ENCODE measurements at regions not wholly inside any gene's neighbourhood (a gene's known extent, or its start where the extent isn't known, plus 50 kb on each side); places are given as distances from the start of the nearest gene placed in this dataset.
"Not testable (repeated sequence)": the region's sequence is repeated elsewhere in the genome, so short reads cannot be mapped to it uniquely, and the experiment has no call there.

- DNase-seq (ENCODE audit: low read depth): no peak
Measured at GRCh38 chr3:75320369-75320768, 343.8 kb upstream of the FRG2C start.

- DNase-seq (ENCODE audit: low read depth): no peak
Measured at GRCh38 chr3:75321060-75321459, 343.1 kb upstream of the FRG2C start.

GRCh38 chr3:75323936-75324335, 340.2 kb upstream of the FRG2C start:
- not testable (repeated sequence) for DNase-seq (ENCODE audit: low read depth)

GRCh38 chr3:75325716-75326115, 338.4 kb upstream of the FRG2C start:
- DNase-seq (ENCODE audit: low read depth): no peak

GRCh38 chr3:75327453-75327852, 336.7 kb upstream of the FRG2C start:
- DNase-seq (ENCODE audit: low read depth): no peak

- DNase-seq (ENCODE audit: low read depth): no peak
Measured at GRCh38 chr3:75329476-75330097, 334.5 kb upstream of the FRG2C start.

GRCh38 chr3:75330446-75330845, 333.7 kb upstream of the FRG2C start:
- not testable (repeated sequence) for DNase-seq (ENCODE audit: low read depth)

GRCh38 chr3:75332090-75332489, 332.0 kb upstream of the FRG2C start:
- DNase-seq (ENCODE audit: low read depth): not testable (repeated sequence)

GRCh38 chr3:75332794-75333193, 331.3 kb upstream of the FRG2C start:
- DNase-seq (ENCODE audit: low read depth): no peak

- no peak for DNase-seq (ENCODE audit: low read depth)
Measured at GRCh38 chr3:75334299-75334698, 329.8 kb upstream of the FRG2C start.

GRCh38 chr3:75337226-75337900, 326.8 kb upstream of the FRG2C start:
- no peak for DNase-seq (ENCODE audit: low read depth)

- DNase-seq (ENCODE audit: low read depth): no peak
Measured at GRCh38 chr3:75338342-75338741, 325.8 kb upstream of the FRG2C start.

GRCh38 chr3:75341324-75342067, 322.6 kb upstream of the FRG2C start:
- DNase-seq (ENCODE audit: low read depth): no peak

- no peak for DNase-seq (ENCODE audit: low read depth)
Measured at GRCh38 chr3:75342425-75342824, 321.7 kb upstream of the FRG2C start.

GRCh38 chr3:75350536-75350935, 313.6 kb upstream of the FRG2C start:
- DNase-seq (ENCODE audit: low read depth): not testable (repeated sequence)

- DNase-seq (ENCODE audit: low read depth): peak; percentile 10
Measured at GRCh38 chr3:75362086-75362784, 301.9 kb upstream of the FRG2C start.

GRCh38 chr3:75372964-75373363, 291.2 kb upstream of the FRG2C start:
- DNase-seq (ENCODE audit: low read depth): not testable (repeated sequence)

GRCh38 chr3:75379840-75380239, 284.3 kb upstream of the FRG2C start:
- DNase-seq (ENCODE audit: low read depth): not testable (repeated sequence)

GRCh38 chr3:75380276-75380771, 283.8 kb upstream of the FRG2C start:
- DNase-seq (ENCODE audit: low read depth): no peak

GRCh38 chr3:75384016-75384415, 280.1 kb upstream of the FRG2C start:
- DNase-seq (ENCODE audit: low read depth): not testable (repeated sequence)

GRCh38 chr3:75388486-75389124, 275.5 kb upstream of the FRG2C start:
- DNase-seq (ENCODE audit: low read depth): not testable (repeated sequence)

GRCh38 chr3:75393288-75393694, 270.8 kb upstream of the FRG2C start:
- DNase-seq (ENCODE audit: low read depth): not testable (repeated sequence)
